Liver (tissue), 7 donors: ENCODE measurements at regions not wholly inside any gene's neighbourhood (a gene's known extent, or its start where the extent isn't known, plus 50 kb on each side); places are given as distances from the start of the nearest gene placed in this dataset.

Experiments
- DNase-seq: peaks from one replicate; pipeline ENCODE4 v3.0.0-alpha.2; 2017; ENCODE audit warnings: low spot score
- H3K27ac ChIP-seq, 2 donors: one replicate each; pipeline ENCODE4 v1.7.0; 2013; ENCODE audit warnings: inconsistent platforms in 2 of 2, low read length in 2 of 2, control low read depth in 1 of 2, low read depth in 1 of 2, mild to moderate bottlenecking in 1 of 2
- H3K27me3 ChIP-seq, 4 donors: one replicate each; pipeline versions ENCODE4 v1.6.1 to v1.7.0; 2013; ENCODE audit warnings: low read length in 3 of 4, inconsistent platforms in 1 of 4, mild to moderate bottlenecking in 1 of 4, moderate library complexity in 1 of 4; ENCODE audit not compliant: control insufficient read depth in 4 of 4, insufficient read depth in 4 of 4
- H3K36me3 ChIP-seq, 4 donors: one replicate each; pipeline versions ENCODE4 v1.6.1 to v1.7.0; 2013; ENCODE audit warnings: low read length in 3 of 4, mild to moderate bottlenecking in 3 of 4, low read depth in 1 of 4, moderate library complexity in 1 of 4; ENCODE audit not compliant: control insufficient read depth in 4 of 4, insufficient read depth in 3 of 4
- H3K4me1 ChIP-seq, 4 donors: one replicate each; pipeline versions ENCODE4 v1.6.1 to v1.7.0; 2013; ENCODE audit warnings: low read length in 3 of 4, mild to moderate bottlenecking in 3 of 4, moderate library complexity in 1 of 4; ENCODE audit not compliant: control insufficient read depth in 4 of 4, insufficient read depth in 4 of 4
- H3K4me3 ChIP-seq, 3 donors: one replicate each; pipeline versions ENCODE4 v1.6.1 to v1.7.0; 2013; ENCODE audit warnings: low read length in 3 of 3, control low read depth in 1 of 3, low read depth in 1 of 3, mild to moderate bottlenecking in 1 of 3
- H3K9ac ChIP-seq, 2 donors: one replicate each; pipeline ENCODE4 v1.7.0; 2013; ENCODE audit warnings: low read length in 2 of 2, mild to moderate bottlenecking in 2 of 2, moderate library complexity in 2 of 2, control low read depth in 1 of 2, low read depth in 1 of 2
- H3K9me3 ChIP-seq, 4 donors: one replicate each; pipeline versions ENCODE4 v1.6.1 to v1.7.0; 2013; ENCODE audit warnings: low read length in 3 of 4; ENCODE audit not compliant: control insufficient read depth in 4 of 4
- ATF3 ChIP-seq: IDR thresholded peaks from 2 replicates; pipeline ENCODE4 v1.6.1; 2016; ENCODE audit warnings: antibody characterized with exemption
- FOXA1 ChIP-seq: IDR thresholded peaks from 2 replicates; pipeline ENCODE4 v1.6.1; 2016; ENCODE audit warnings: antibody characterized with exemption
- FOXA2 ChIP-seq: IDR thresholded peaks from 2 replicates; pipeline ENCODE4 v1.6.1; 2016; ENCODE audit warnings: antibody characterized with exemption
- GABPA ChIP-seq, 2 donors: IDR thresholded peaks in 1 of 2; conservative IDR thresholded peaks in 1 of 2; 2 replicates each; pipeline ENCODE4 v1.6.1; 2016; ENCODE audit warnings: antibody characterized with exemption in 2 of 2, mild to moderate bottlenecking in 1 of 2, moderate library complexity in 1 of 2
- HNF4A ChIP-seq, 2 donors: conservative IDR thresholded peaks; 2 replicates each; pipeline ENCODE4 v1.6.1; 2016; ENCODE audit warnings: antibody characterized with exemption in 2 of 2, mild to moderate bottlenecking in 2 of 2
- MAX ChIP-seq: IDR thresholded peaks from 2 replicates; pipeline ENCODE4 v1.6.1; 2016; ENCODE audit warnings: antibody characterized with exemption
- NR2F2 ChIP-seq: IDR thresholded peaks from 2 replicates; pipeline ENCODE4 v1.6.1; 2016; ENCODE audit warnings: antibody characterized with exemption
- RAD21 ChIP-seq, 2 donors: IDR thresholded peaks; 2 replicates each; pipeline ENCODE4 v1.6.1; 2016; ENCODE audit warnings: antibody characterized with exemption in 2 of 2, mild to moderate bottlenecking in 2 of 2
- REST ChIP-seq: IDR thresholded peaks from 2 replicates; pipeline ENCODE4 v1.6.1; 2016; ENCODE audit warnings: antibody characterized with exemption, mild to moderate bottlenecking
- RXRA ChIP-seq, 2 donors: IDR thresholded peaks; 2 replicates each; pipeline ENCODE4 v1.6.1; 2017 to 2018; ENCODE audit warnings: antibody characterized with exemption in 2 of 2, mild to moderate bottlenecking in 1 of 2
- SP1 ChIP-seq: IDR thresholded peaks from 2 replicates; pipeline ENCODE4 v1.6.1; 2018; ENCODE audit warnings: antibody characterized with exemption, mild to moderate bottlenecking
- ZBTB33 ChIP-seq: IDR thresholded peaks from 2 replicates; pipeline ENCODE4 v1.6.1; 2016; ENCODE audit warnings: antibody characterized with exemption
- WGBS: extraction: QIAGEN DNeasy Blood & Tissue Kit; methylation state at CpG from one replicate; pipeline ENCODE4 v1.1.7; 2013; 5-methylcytosine and 5-hydroxymethylcytosine counted together
- donor health status: healthy.
- donor health status: healthy.
- donor health status: healthy.
- donor health status: healthy.

- no peak overlapping the region for H3K4me3 ChIP-seq
- no peak overlapping the region for H3K27ac ChIP-seq
- no peak overlapping the region for H3K9ac ChIP-seq
- no peaks in the 10 kb centered on the region for H3K9me3 ChIP-seq
- DNase-seq = no peak
- no peaks in the 10 kb centered on the region for H3K27me3 ChIP-seq
- no peaks in the 10 kb centered on the region for H3K36me3 ChIP-seq
- TF ChIP-seq GABPA (IDR thresholded peaks at IDR 0.05 in 1 of 2, conservative IDR thresholded peaks at IDR 0.05 in 1 of 2) (no peak), ATF3 (no peak), RXRA (IDR thresholded peaks at IDR 0.05) (no peak)
- no peaks in the 10 kb centered on the region for H3K4me1 ChIP-seq
- 78% methylated on average over 6 of the region's 6 CpGs for WGBS
Observed at GRCh38 chr6:147811913-147812629, 303.6 kb downstream of the SAMD5 start.

GRCh38 chr6:147817042-147817689 lies 308.7 kb downstream of the SAMD5 start:
- Histone ChIP-seq H3K27ac (no peak overlapping the region), H3K9me3 (no peaks in the 10 kb centered on the region), H3K4me3 (no peak overlapping the region), H3K9ac (no peak overlapping the region), H3K4me1 (no peaks in the 10 kb centered on the region), H3K36me3 (no peaks in the 10 kb centered on the region), H3K27me3 (no peaks in the 10 kb centered on the region)
- 91% methylated on average over 4 of the region's 4 CpGs for WGBS
- TF ChIP-seq NR2F2 (no peak), SP1 (no peak), RAD21 (IDR thresholded peaks at IDR 0.05) (no peak), REST (no peak)
- DNase-seq = no peak

- no peaks in the 10 kb centered on the region for H3K4me1 ChIP-seq
- TF ChIP-seq RAD21 (IDR thresholded peaks at IDR 0.05) (no peak), MAX (no peak), HNF4A (conservative IDR thresholded peaks at IDR 0.05) (no peak), FOXA2 (no peak), RXRA (IDR thresholded peaks at IDR 0.05) (no peak), GABPA (IDR thresholded peaks at IDR 0.05 in 1 of 2, conservative IDR thresholded peaks at IDR 0.05 in 1 of 2) (no peak), SP1 (no peak), FOXA1 (no peak), ZBTB33 (no peak), NR2F2 (no peak), REST (no peak)
- no peak for DNase-seq
- no peak overlapping the region for H3K4me3 ChIP-seq
- WGBS = 40% methylated on average over 6 of the region's 6 CpGs
- no peaks in the 10 kb centered on the region for H3K27me3 ChIP-seq
- H3K27ac ChIP-seq = no peak overlapping the region
- no peak overlapping the region for H3K9ac ChIP-seq
- H3K9me3 ChIP-seq = no peaks in the 10 kb centered on the region
- no peaks in the 10 kb centered on the region for H3K36me3 ChIP-seq
Observed at GRCh38 chr6:147820520-147820919, 312.0 kb downstream of the SAMD5 start.
